ENCODE measurements at regions not wholly inside any gene's neighbourhood (a gene's known extent, or its start where the extent isn't known, plus 50 kb on each side); places are given as distances from the start of the nearest gene placed in this dataset.

DNA sequence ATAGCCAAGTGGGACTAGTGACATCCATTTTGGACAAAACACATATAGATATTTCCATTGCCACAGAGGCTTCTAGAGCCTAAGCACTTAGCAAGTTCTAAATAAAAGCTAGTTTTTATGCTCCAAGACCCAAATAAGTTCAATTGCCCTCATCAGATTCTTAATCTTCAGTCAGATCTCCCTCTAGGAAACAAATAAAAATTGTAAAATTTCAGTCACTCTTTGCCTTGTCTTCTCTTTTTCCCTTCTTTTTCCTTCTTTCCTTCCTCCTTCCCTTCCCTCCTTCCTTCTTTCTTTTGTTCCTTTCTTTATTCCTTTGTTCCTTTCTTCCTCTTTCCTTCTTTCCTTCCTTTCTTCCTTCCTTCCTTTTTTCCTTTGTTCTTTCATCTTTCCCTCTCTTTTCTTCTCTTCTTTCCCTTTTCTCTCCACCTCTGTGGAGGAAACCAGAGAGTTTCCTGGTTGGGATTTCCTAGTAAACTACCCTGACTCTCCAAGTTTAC is 68.8 kb upstream of the GADL1 start:
- H3K79me2 ChIP-seq (ENCODE audit: insufficient read depth, low read length): no peaks in the 10 kb centered on the region
- H3K4me3 ChIP-seq (ENCODE audit: low read depth, low read length, poor library complexity, severe bottlenecking): no peak overlapping the region
- H2AFZ ChIP-seq (ENCODE audit: low read length): no peak overlapping the region
- H3K27me3 ChIP-seq (ENCODE audit: insufficient read depth, low read length): no peaks in the 10 kb centered on the region
- no peaks in the 10 kb centered on the region for H3K9me2 ChIP-seq (ENCODE audit: low read depth, low read length)
- H3K4me2 ChIP-seq (ENCODE audit: low read length): no peak overlapping the region
- no peaks in the 10 kb centered on the region for H3K9me3 ChIP-seq (ENCODE audit: low read length)
- H3K4me1 ChIP-seq (ENCODE audit: insufficient read depth, low read length, severe bottlenecking): no peaks in the 10 kb centered on the region
- H3K36me3 ChIP-seq (ENCODE audit: insufficient read depth, low read length): no peaks in the 10 kb centered on the region
- H3F3A ChIP-seq (ENCODE audit: insufficient read depth, low read length): no peaks in the 10 kb centered on the region
- H3K27ac ChIP-seq (ENCODE audit: low read depth, low read length, poor library complexity, severe bottlenecking): no peak overlapping the region
- no peaks in the 10 kb centered on the region for H4K20me1 ChIP-seq (ENCODE audit: insufficient read depth, low read length)
- H3K9ac ChIP-seq (ENCODE audit: low read length): no peak overlapping the region
- TF ChIP-seq EZH2 (IDR thresholded peaks at IDR 0.05; ENCODE audit: borderline replicate concordance, low read length): no peak

DNA sequence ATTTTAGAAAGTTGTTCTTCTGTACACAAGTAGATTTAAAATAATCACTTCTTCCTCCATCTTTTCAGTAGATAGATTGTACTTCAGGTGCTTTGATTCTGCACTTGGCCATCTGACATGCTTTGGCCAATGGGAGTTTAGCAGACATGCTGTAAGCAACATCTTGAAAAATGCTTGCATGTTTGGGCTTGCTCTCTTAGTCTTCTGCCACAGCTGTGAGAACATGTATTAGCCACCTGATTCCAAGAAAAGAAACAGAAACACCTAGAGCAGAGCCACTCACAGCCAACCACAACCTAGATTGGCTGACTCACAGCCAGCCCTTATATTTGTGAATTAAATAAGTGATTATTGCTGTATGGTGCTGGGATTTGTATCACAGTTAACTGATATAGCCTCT is 70.2 kb upstream of the GADL1 start:
- H3K4me2 ChIP-seq (ENCODE audit: low read length): no peak overlapping the region
- no peak overlapping the region for H2AFZ ChIP-seq (ENCODE audit: low read length)

DNA sequence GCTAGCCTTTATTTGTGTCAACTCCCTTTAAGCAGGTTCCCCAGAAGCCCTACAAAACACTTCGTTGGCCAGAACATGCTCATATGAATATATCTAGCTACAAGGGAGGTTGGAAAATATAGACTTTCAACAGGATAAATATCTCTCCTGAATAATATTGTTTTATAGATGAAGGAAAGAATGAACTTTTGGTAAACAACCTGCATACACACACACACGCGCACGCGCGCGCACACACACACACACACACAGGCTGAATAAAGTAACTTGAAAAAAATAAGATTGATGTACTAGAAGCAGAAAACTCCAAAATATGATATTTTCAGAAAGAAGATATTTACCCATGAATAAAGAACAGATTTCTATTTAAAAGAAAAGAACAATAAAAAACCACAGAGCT is 72.4 kb upstream of the GADL1 start:
- Histone ChIP-seq H3F3A (ENCODE audit: insufficient read depth, low read length) (no peaks in the 10 kb centered on the region), H3K27ac (ENCODE audit: low read depth, low read length, poor library complexity, severe bottlenecking) (no peak overlapping the region), H3K4me3 (ENCODE audit: low read depth, low read length, poor library complexity, severe bottlenecking) (no peak overlapping the region), H3K9me2 (ENCODE audit: low read depth, low read length) (no peaks in the 10 kb centered on the region), H3K4me2 (ENCODE audit: low read length) (no peak overlapping the region), H3K27me3 (ENCODE audit: insufficient read depth, low read length) (no peaks in the 10 kb centered on the region), H3K36me3 (ENCODE audit: insufficient read depth, low read length) (no peaks in the 10 kb centered on the region), H3K4me1 (ENCODE audit: insufficient read depth, low read length, severe bottlenecking) (no peaks in the 10 kb centered on the region), H2AFZ (ENCODE audit: low read length) (no peak overlapping the region), H3K9me3 (ENCODE audit: low read length) (no peaks in the 10 kb centered on the region), H3K79me2 (ENCODE audit: insufficient read depth, low read length) (no peaks in the 10 kb centered on the region), H4K20me1 (ENCODE audit: insufficient read depth, low read length) (no peaks in the 10 kb centered on the region), H3K9ac (ENCODE audit: low read length) (no peak overlapping the region)
- TF ChIP-seq, protein P1, sequence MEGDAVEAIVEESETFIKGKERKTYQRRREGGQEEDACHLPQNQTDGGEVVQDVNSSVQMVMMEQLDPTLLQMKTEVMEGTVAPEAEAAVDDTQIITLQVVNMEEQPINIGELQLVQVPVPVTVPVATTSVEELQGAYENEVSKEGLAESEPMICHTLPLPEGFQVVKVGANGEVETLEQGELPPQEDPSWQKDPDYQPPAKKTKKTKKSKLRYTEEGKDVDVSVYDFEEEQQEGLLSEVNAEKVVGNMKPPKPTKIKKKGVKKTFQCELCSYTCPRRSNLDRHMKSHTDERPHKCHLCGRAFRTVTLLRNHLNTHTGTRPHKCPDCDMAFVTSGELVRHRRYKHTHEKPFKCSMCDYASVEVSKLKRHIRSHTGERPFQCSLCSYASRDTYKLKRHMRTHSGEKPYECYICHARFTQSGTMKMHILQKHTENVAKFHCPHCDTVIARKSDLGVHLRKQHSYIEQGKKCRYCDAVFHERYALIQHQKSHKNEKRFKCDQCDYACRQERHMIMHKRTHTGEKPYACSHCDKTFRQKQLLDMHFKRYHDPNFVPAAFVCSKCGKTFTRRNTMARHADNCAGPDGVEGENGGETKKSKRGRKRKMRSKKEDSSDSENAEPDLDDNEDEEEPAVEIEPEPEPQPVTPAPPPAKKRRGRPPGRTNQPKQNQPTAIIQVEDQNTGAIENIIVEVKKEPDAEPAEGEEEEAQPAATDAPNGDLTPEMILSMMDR (IDR thresholded peaks at IDR 0.05; ENCODE audit: low read length): no peak
- TF ChIP-seq EZH2 (IDR thresholded peaks at IDR 0.05; ENCODE audit: borderline replicate concordance, low read length): no peak

More for the DNA sequence above, 70.2 kb upstream of the GADL1 start:
- TF ChIP-seq, protein P1 (IDR thresholded peaks at IDR 0.05; ENCODE audit: low read length): no peak
- no peak for TF ChIP-seq EZH2 (IDR thresholded peaks at IDR 0.05; ENCODE audit: borderline replicate concordance, low read length)
- Histone ChIP-seq H4K20me1 (ENCODE audit: insufficient read depth, low read length) (no peaks in the 10 kb centered on the region), H3K27me3 (ENCODE audit: insufficient read depth, low read length) (no peaks in the 10 kb centered on the region), H3K79me2 (ENCODE audit: insufficient read depth, low read length) (no peaks in the 10 kb centered on the region), H3K9me2 (ENCODE audit: low read depth, low read length) (no peaks in the 10 kb centered on the region), H3F3A (ENCODE audit: insufficient read depth, low read length) (no peaks in the 10 kb centered on the region), H3K9ac (ENCODE audit: low read length) (no peak overlapping the region), H3K36me3 (ENCODE audit: insufficient read depth, low read length) (no peaks in the 10 kb centered on the region), H3K9me3 (ENCODE audit: low read length) (no peaks in the 10 kb centered on the region), H3K27ac (ENCODE audit: low read depth, low read length, poor library complexity, severe bottlenecking) (no peak overlapping the region), H3K4me3 (ENCODE audit: low read depth, low read length, poor library complexity, severe bottlenecking) (no peak overlapping the region), H3K4me1 (ENCODE audit: insufficient read depth, low read length, severe bottlenecking) (no peaks in the 10 kb centered on the region)

DNA sequence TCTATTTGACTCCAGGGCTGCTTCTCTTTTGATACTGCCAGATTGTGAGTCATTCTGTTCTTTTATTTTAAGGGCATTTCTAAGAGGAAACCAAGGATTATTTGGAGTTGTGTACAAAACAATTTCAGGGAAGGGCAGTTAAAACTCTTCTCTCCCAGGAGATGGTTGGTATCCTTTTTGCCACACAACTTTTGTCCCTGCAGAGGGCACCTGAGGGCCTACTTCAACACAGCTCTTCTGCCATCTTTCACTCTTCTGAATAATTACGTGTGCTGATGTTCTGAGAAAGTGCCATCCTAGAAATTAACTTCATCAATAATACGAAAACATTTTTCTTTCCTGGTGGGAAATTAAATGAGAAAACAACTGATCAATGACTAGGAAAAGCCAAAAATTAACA is 75.7 kb upstream of the GADL1 start:
- no peak for TF ChIP-seq EZH2 (IDR thresholded peaks at IDR 0.05; ENCODE audit: borderline replicate concordance, low read length)
- TF ChIP-seq, protein P1 (IDR thresholded peaks at IDR 0.05; ENCODE audit: low read length): peak; percentile 8; the same call in 1 of the 2 replicates
- H3K9ac ChIP-seq (ENCODE audit: low read length): no peak overlapping the region

More for the DNA sequence above, 75.7 kb upstream of the GADL1 start:
- Histone ChIP-seq H3K27ac (ENCODE audit: low read depth, low read length, poor library complexity, severe bottlenecking) (no peak overlapping the region), H2AFZ (ENCODE audit: low read length) (no peak overlapping the region), H3K36me3 (ENCODE audit: insufficient read depth, low read length) (no peaks in the 10 kb centered on the region), H4K20me1 (ENCODE audit: insufficient read depth, low read length) (no peaks in the 10 kb centered on the region), H3K27me3 (ENCODE audit: insufficient read depth, low read length) (no peaks in the 10 kb centered on the region), H3K4me1 (ENCODE audit: insufficient read depth, low read length, severe bottlenecking) (no peaks in the 10 kb centered on the region), H3K9me3 (ENCODE audit: low read length) (no peaks in the 10 kb centered on the region), H3K4me2 (ENCODE audit: low read length) (no peak overlapping the region), H3K79me2 (ENCODE audit: insufficient read depth, low read length) (no peaks in the 10 kb centered on the region), H3F3A (ENCODE audit: insufficient read depth, low read length) (no peaks in the 10 kb centered on the region), H3K4me3 (ENCODE audit: low read depth, low read length, poor library complexity, severe bottlenecking) (no peak overlapping the region), H3K9me2 (ENCODE audit: low read depth, low read length) (no peaks in the 10 kb centered on the region)
